ENCODE measurements at regions not wholly inside any gene's neighbourhood (a gene's known extent, or its start where the extent isn't known, plus 50 kb on each side); places are given as distances from the start of the nearest gene placed in this dataset.

- peaks cover 5% of the 10 kb centered on the region for H3K27me3 Mint-ChIP-seq (ENCODE audit: insufficient read depth, low read depth)
- no peaks in the 10 kb centered on the region for H3K36me3 ChIP-seq
- no peak overlapping the region for H3K4me3 ChIP-seq
- no peaks in the 10 kb centered on the region for H3K4me1 Mint-ChIP-seq
- H4K20me1 ChIP-seq (ENCODE audit: low read depth): no peaks in the 10 kb centered on the region
- DNase-seq (ENCODE audit: low spot score): no peak
- H3K79me2 ChIP-seq (ENCODE audit: low read depth): no peaks in the 10 kb centered on the region
- H3K27ac Mint-ChIP-seq: no peak overlapping the region
- no peak overlapping the region for H3K4me3 Mint-ChIP-seq
- no peaks in the 10 kb centered on the region for H3K4me1 ChIP-seq
- no peaks in the 10 kb centered on the region for H3K9me3 Mint-ChIP-seq
- TF ChIP-seq CTCF (IDR thresholded peaks at IDR 0.05): no peak
- TF ChIP-seq EZH2phosphoT487 (IDR thresholded peaks at IDR 0.05): no peak
- no peak for TF ChIP-seq EZH2 (IDR thresholded peaks at IDR 0.05)
- no peak overlapping the region for H3K4me2 ChIP-seq
- no peaks in the 10 kb centered on the region for H3K9me3 ChIP-seq (ENCODE audit: low read depth)
- no peak overlapping the region for H3K27ac ChIP-seq
- no peak overlapping the region for H2AFZ ChIP-seq (replicated peaks)
- H3F3A ChIP-seq (ENCODE audit: low read depth): no peaks in the 10 kb centered on the region
- no peak overlapping the region for H3K9ac ChIP-seq
- H3K27me3 ChIP-seq: no peaks in the 10 kb centered on the region
- H3K36me3 Mint-ChIP-seq: no peaks in the 10 kb centered on the region
Observed at GRCh38 chr3:161977850-161978249, 481.2 kb downstream of the OTOL1 start.

GRCh38 chr3:161987933-161988332, 491.3 kb downstream of the OTOL1 start:
- H3K36me3 ChIP-seq: no peaks in the 10 kb centered on the region
- Mint-ChIP-seq H3K4me1 (no peaks in the 10 kb centered on the region), H3K27me3 (ENCODE audit: insufficient read depth, low read depth) (no peaks in the 10 kb centered on the region), H3K27ac (no peak overlapping the region), H3K9me3 (no peaks in the 10 kb centered on the region), H3K4me3 (no peak overlapping the region), H3K36me3 (no peaks in the 10 kb centered on the region)
- no peaks in the 10 kb centered on the region for H3F3A ChIP-seq (ENCODE audit: low read depth)
- no peak overlapping the region for H3K9ac ChIP-seq
- H3K4me3 ChIP-seq: no peak overlapping the region
- H3K9me3 ChIP-seq (ENCODE audit: low read depth): no peaks in the 10 kb centered on the region
- H3K79me2 ChIP-seq (ENCODE audit: low read depth): no peaks in the 10 kb centered on the region
- H2AFZ ChIP-seq (replicated peaks): no peak overlapping the region
- TF ChIP-seq EZH2phosphoT487 (IDR thresholded peaks at IDR 0.05): no peak
- no peak for TF ChIP-seq EZH2 (IDR thresholded peaks at IDR 0.05)
- TF ChIP-seq CTCF (IDR thresholded peaks at IDR 0.05): no peak
- no peaks in the 10 kb centered on the region for H3K4me1 ChIP-seq
- DNase-seq (ENCODE audit: low spot score): no peak
- H3K27ac ChIP-seq: no peak overlapping the region
- no peaks in the 10 kb centered on the region for H4K20me1 ChIP-seq (ENCODE audit: low read depth)
- H3K4me2 ChIP-seq: no peak overlapping the region
- no peaks in the 10 kb centered on the region for H3K27me3 ChIP-seq

GRCh38 chr3:161989012-161989411, 492.4 kb downstream of the OTOL1 start:
- H3K27ac Mint-ChIP-seq: no peak overlapping the region

More at GRCh38 chr3:161989012-161989411, 492.4 kb downstream of the OTOL1 start:
- no peaks in the 10 kb centered on the region for H3K27me3 Mint-ChIP-seq (ENCODE audit: insufficient read depth, low read depth)
- TF ChIP-seq EZH2phosphoT487 (IDR thresholded peaks at IDR 0.05) (no peak), EZH2 (IDR thresholded peaks at IDR 0.05) (no peak), CTCF (IDR thresholded peaks at IDR 0.05) (no peak)
- no peak overlapping the region for H3K4me3 Mint-ChIP-seq
- no peaks in the 10 kb centered on the region for H3K9me3 Mint-ChIP-seq
- no peak overlapping the region for H3K4me3 ChIP-seq
- no peak overlapping the region for H2AFZ ChIP-seq (replicated peaks)
- H3K36me3 ChIP-seq: no peaks in the 10 kb centered on the region
- no peak overlapping the region for H3K9ac ChIP-seq
- H3K4me1 ChIP-seq: no peaks in the 10 kb centered on the region
- H3K4me1 Mint-ChIP-seq: no peaks in the 10 kb centered on the region
- no peaks in the 10 kb centered on the region for H3F3A ChIP-seq (ENCODE audit: low read depth)
- H3K79me2 ChIP-seq (ENCODE audit: low read depth): no peaks in the 10 kb centered on the region
- no peak overlapping the region for H3K4me2 ChIP-seq
- DNase-seq (ENCODE audit: low spot score): no peak
- H3K27ac ChIP-seq: no peak overlapping the region
- H3K36me3 Mint-ChIP-seq: no peaks in the 10 kb centered on the region
- H3K9me3 ChIP-seq (ENCODE audit: low read depth): no peaks in the 10 kb centered on the region
- no peaks in the 10 kb centered on the region for H4K20me1 ChIP-seq (ENCODE audit: low read depth)
- no peaks in the 10 kb centered on the region for H3K27me3 ChIP-seq
